Endothelial cell of umbilical vein (primary cell): ENCODE measurements at regions not wholly inside any gene's neighbourhood (a gene's known extent, or its start where the extent isn't known, plus 50 kb on each side); places are given as distances from the start of the nearest gene placed in this dataset.

Experiments used
- BruUV-seq: library from RNA; stranded (reverse); fragments of 400-500 nt; replicated peaks from 2 replicates; lab custom pipeline; 2021; lab: Mats Ljungman, UMichigan
- CTCF ChIA-PET: fragments of 300-600, 350-600 bp; sonication (Branson Sonifier 250); formaldehyde crosslinking; loops from one replicate; lab custom pipeline; 2021; ENCODE audit warnings: antibody characterized with exemption, inconsistent platforms; lab: Charles Lee
- POLR2A ChIA-PET: fragments of 300-600, 350-600 bp; sonication (Branson Sonifier 250); formaldehyde crosslinking; loops from one replicate; lab custom pipeline; 2021; ENCODE audit warnings: antibody characterized with exemption, inconsistent platforms; lab: Charles Lee
- DNase-seq: peaks from one replicate; pipeline ENCODE4 v3.0.0-alpha.2; 2011; ENCODE audit warnings: low read depth, low spot score
- FAIRE-seq: peaks from 2 replicates; lab custom pipeline; 2011; peaks lifted over from hg19 to GRCh38; lab: Jason Lieb, UNC
- H2AFZ ChIP-seq: 2 replicates; pipeline ENCODE4 v1.6.0; 2012; ENCODE audit warnings: low read depth, low read length, control low read depth, inconsistent platforms
- H3K27ac ChIP-seq: 2 replicates; pipeline ENCODE4 v1.5.1; 2011; ENCODE audit warnings: low read depth, mild to moderate bottlenecking, control low read depth, low read length, moderate library complexity; ENCODE audit not compliant: insufficient read depth
- H3K27me3 ChIP-seq, 2 experiments: 2 replicates each; pipeline versions ENCODE4 v1.6.0 to v1.6.1; 2011; ENCODE audit warnings: low read length in 2 of 2, mixed read lengths in 1 of 2; ENCODE audit not compliant: control insufficient read depth in 2 of 2, insufficient read depth in 2 of 2
- H3K36me3 ChIP-seq, 2 experiments: 2 replicates in 1 of 2; 3 replicates in 1 of 2; pipeline ENCODE4 v1.5.1; 2011; ENCODE audit warnings: low read length in 2 of 2, mild to moderate bottlenecking in 1 of 2, moderate library complexity in 1 of 2; ENCODE audit not compliant: control insufficient read depth in 2 of 2, insufficient read depth in 2 of 2; ENCODE audit errors: extremely low read depth in 1 of 2
- H3K4me1 ChIP-seq: 3 replicates; pipeline ENCODE4 v1.5.1; 2011; ENCODE audit warnings: mild to moderate bottlenecking, low read length; ENCODE audit not compliant: control insufficient read depth, insufficient read depth; ENCODE audit errors: extremely low read depth
- H3K4me2 ChIP-seq: 2 replicates; pipeline ENCODE4 v1.6.1; 2011; ENCODE audit warnings: low read length, control low read depth, mixed read lengths; ENCODE audit not compliant: insufficient read depth
- H3K4me3 ChIP-seq, 3 experiments: fragments of 200-600 bp in 1 of 3; sonication (generic), shearing (Covaris generic) in 1 of 3; replicated peaks in 1 of 3; 2 replicates each; pipeline ENCODE4 v1.5.1; 2011 to 2016; ENCODE audit warnings: control low read depth in 3 of 3, low read length in 3 of 3, mild to moderate bottlenecking in 2 of 3, inconsistent platforms in 1 of 3, low read depth in 1 of 3, moderate library complexity in 1 of 3; ENCODE audit not compliant: insufficient read depth in 1 of 3
- H3K79me2 ChIP-seq: 2 replicates; pipeline ENCODE4 v1.6.0; 2012; ENCODE audit warnings: low read length, inconsistent platforms; ENCODE audit not compliant: control insufficient read depth, insufficient read depth
- H3K9ac ChIP-seq: replicated peaks from 2 replicates; pipeline ENCODE3; 2011; ENCODE audit warnings: low read length, control low read depth; ENCODE audit not compliant: insufficient read depth; ENCODE audit errors: extremely low read depth
- H3K9me1 ChIP-seq: replicated peaks from 3 replicates; pipeline ENCODE4 v1.6.0; 2011; ENCODE audit warnings: mild to moderate bottlenecking, low read length; ENCODE audit not compliant: control insufficient read depth, insufficient read depth; ENCODE audit errors: extremely low read depth
- H3K9me3 ChIP-seq: replicated peaks from 2 replicates; pipeline ENCODE4 v1.5.1; 2012; ENCODE audit warnings: low read length, inconsistent platforms; ENCODE audit not compliant: control insufficient read depth, insufficient read depth
- H4K20me1 ChIP-seq: replicated peaks from 2 replicates; pipeline ENCODE3; 2011; ENCODE audit warnings: mild to moderate bottlenecking, low read length; ENCODE audit not compliant: control insufficient read depth, insufficient read depth; ENCODE audit errors: extremely low read depth
- EZH2 ChIP-seq: IDR thresholded peaks from 2 replicates; pipeline ENCODE4 v1.6.1; 2012; ENCODE audit warnings: borderline replicate concordance, low read depth, mild to moderate bottlenecking, moderate library complexity, low read length, inconsistent platforms; ENCODE audit not compliant: severe bottlenecking
- FOS ChIP-seq: IDR thresholded peaks from 2 replicates; pipeline ENCODE4 v1.6.1; 2011; ENCODE audit warnings: mild to moderate bottlenecking, low read length, moderate library complexity, borderline replicate concordance; ENCODE audit not compliant: insufficient read depth
- GATA2 ChIP-seq: IDR thresholded peaks from 2 replicates; pipeline ENCODE4 v1.7.0; 2011; ENCODE audit warnings: low read depth, mild to moderate bottlenecking, moderate library complexity, mixed read lengths, low read length; ENCODE audit not compliant: insufficient read length, insufficient read depth
- JUN ChIP-seq: IDR thresholded peaks from 2 replicates; pipeline ENCODE4 v1.6.1; 2011; ENCODE audit warnings: borderline replicate concordance, low read depth; ENCODE audit not compliant: insufficient read length, insufficient read depth
- MYC ChIP-seq: IDR thresholded peaks from one replicate; pipeline ENCODE4 v1.6.1; 2011; ENCODE audit warnings: mild to moderate bottlenecking, low read depth, low read length
- POLR2A ChIP-seq: IDR thresholded peaks from 2 replicates; pipeline ENCODE4 v1.6.1; 2012; ENCODE audit warnings: low read depth, mild to moderate bottlenecking, control low read depth, low read length
- POLR2AphosphoS5 ChIP-seq: IDR thresholded peaks from 2 replicates; pipeline ENCODE4 v1.6.1; 2012; ENCODE audit warnings: low read depth, mild to moderate bottlenecking, control low read depth, low read length, moderate library complexity; ENCODE audit not compliant: insufficient read depth
- dilution Hi-C: fragments of 300-500 bp; cut with MboI; formaldehyde crosslinking; loops from one replicate; pipeline ENCODE4 v1.15.0; 2019; ENCODE audit warnings: low sequenced_read_pairs; ENCODE audit not compliant: extremely low pct_ligation_motif_present
- intact Hi-C: fragments of 100-400 bp; cut with micrococcal nuclease; formaldehyde crosslinking; loops from one replicate; pipeline ENCODE4 v1.10.0; 2022
- TF ChIP-seq, protein P1 (sequence below), 2 donors: IDR thresholded peaks; 1 replicate in 1 of 2; 2 replicates in 1 of 2; pipeline ENCODE4 v1.5.1; 2011; ENCODE audit warnings: low read length in 2 of 2, mild to moderate bottlenecking in 2 of 2, moderate library complexity in 2 of 2, control low read depth in 1 of 2, inconsistent platforms in 1 of 2, low read depth in 1 of 2; ENCODE audit not compliant: insufficient read depth in 1 of 2; ENCODE audit errors: extremely low read depth in 1 of 2
- TF ChIP-seq, protein P2 (sequence below): IDR thresholded peaks from 2 replicates; pipeline ENCODE4 v1.6.1; 2011; ENCODE audit not compliant: insufficient read depth, insufficient read length

DNA sequence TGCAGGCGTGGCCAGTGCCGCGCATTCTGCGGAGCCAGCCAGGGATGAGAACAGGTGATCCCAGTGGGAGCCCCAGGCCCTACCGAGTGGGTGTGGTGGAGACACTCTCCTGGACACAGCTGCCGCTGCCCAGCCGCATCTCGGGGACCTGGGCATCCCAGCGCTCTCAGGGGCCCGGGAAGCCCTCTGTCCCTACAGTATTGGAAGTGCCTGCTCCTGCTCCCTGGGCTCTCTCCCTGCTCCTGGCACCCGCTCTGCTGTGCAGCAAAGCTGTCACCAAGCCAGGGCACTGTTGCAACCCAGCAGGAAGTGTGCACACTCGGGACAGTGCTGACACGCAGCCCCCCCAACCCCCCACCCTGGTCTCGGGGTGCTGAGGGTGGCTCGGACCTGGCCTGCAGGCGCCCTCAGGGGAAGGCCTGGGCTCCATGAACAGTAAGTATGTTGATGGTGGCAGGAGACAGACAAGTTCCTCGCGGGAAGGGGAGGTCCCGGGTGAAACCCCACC lies 1177.4 kb upstream of the GBE1 start:
- Histone ChIP-seq H2AFZ (no peak overlapping the region), H3K27me3 (no peaks in the 10 kb centered on the region), H4K20me1 (no peaks in the 10 kb centered on the region), H3K4me1 (no peaks in the 10 kb centered on the region), H3K4me2 (no peak overlapping the region), H3K9me3 (no peaks in the 10 kb centered on the region), H3K9me1 (no peaks in the 10 kb centered on the region), H3K27ac (no peak overlapping the region), H3K4me3 (no peak overlapping the region), H3K9ac (no peak overlapping the region), H3K36me3 (no peaks in the 10 kb centered on the region), H3K79me2 (no peaks in the 10 kb centered on the region)
- intact Hi-C loops, result no loop called here
- BruUV-seq, result no TSS peak
- TF ChIP-seq GATA2 (no peak), FOS (no peak), POLR2AphosphoS5 (no peak), MYC (no peak), EZH2 (no peak), POLR2A (no peak), JUN (no peak)
- TF ChIP-seq, protein P1, sequence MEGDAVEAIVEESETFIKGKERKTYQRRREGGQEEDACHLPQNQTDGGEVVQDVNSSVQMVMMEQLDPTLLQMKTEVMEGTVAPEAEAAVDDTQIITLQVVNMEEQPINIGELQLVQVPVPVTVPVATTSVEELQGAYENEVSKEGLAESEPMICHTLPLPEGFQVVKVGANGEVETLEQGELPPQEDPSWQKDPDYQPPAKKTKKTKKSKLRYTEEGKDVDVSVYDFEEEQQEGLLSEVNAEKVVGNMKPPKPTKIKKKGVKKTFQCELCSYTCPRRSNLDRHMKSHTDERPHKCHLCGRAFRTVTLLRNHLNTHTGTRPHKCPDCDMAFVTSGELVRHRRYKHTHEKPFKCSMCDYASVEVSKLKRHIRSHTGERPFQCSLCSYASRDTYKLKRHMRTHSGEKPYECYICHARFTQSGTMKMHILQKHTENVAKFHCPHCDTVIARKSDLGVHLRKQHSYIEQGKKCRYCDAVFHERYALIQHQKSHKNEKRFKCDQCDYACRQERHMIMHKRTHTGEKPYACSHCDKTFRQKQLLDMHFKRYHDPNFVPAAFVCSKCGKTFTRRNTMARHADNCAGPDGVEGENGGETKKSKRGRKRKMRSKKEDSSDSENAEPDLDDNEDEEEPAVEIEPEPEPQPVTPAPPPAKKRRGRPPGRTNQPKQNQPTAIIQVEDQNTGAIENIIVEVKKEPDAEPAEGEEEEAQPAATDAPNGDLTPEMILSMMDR (IDR thresholded peaks at IDR 0.05; ENCODE audit: extremely low read depth in 1 of 2, insufficient read depth in 1 of 2, low read depth in 1 of 2, low read length in 2 of 2), result no peak
- TF ChIP-seq, protein P2, sequence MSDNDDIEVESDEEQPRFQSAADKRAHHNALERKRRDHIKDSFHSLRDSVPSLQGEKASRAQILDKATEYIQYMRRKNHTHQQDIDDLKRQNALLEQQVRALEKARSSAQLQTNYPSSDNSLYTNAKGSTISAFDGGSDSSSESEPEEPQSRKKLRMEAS, result no peak
- FAIRE-seq, result no peak
- dilution Hi-C loops, result no loop called here
- ChIA-PET POLR2A (no interaction called here), CTCF (no interaction called here)
- no peak for DNase-seq
